ENCODE measurements at regions not wholly inside any gene's neighbourhood (a gene's known extent, or its start where the extent isn't known, plus 50 kb on each side); places are given as distances from the start of the nearest gene placed in this dataset.

- Mint-ChIP-seq H3K4me3 (no peak overlapping the region; a peak in 1 of 5 replicates), H3K9me3 (peaks cover 11 to 14% of the 10 kb centered on the region in 2 experiments), H3K27ac (no peak overlapping the region; a peak in 1 of 7 replicates), H3K36me3 (ENCODE audit: insufficient read depth in 1 of 3, low read depth in 3 of 3) (peaks cover 7 to 10% (median 8%) of the 10 kb centered on the region in 3 experiments), H3K27me3 (ENCODE audit: low read depth) (peaks cover 9% of the 10 kb centered on the region; the same call in 1 of the 2 replicates), H3K4me1 (peaks cover 17% of the 10 kb centered on the region in 2 experiments)
- no peak for TF ChIP-seq CTCF (conservative IDR thresholded peaks at IDR 0.05)
- no peak overlapping the region for H3K23ac ChIP-seq (ENCODE audit: insufficient read length, low read depth, low read length)
- H4K5ac ChIP-seq (ENCODE audit: insufficient read length, low read depth, low read length), result no peak overlapping the region
- no peak overlapping the region for H2BK5ac ChIP-seq (ENCODE audit: insufficient read length, low read length)
- no peak overlapping the region for H4K91ac ChIP-seq (ENCODE audit: insufficient read length, low read depth, low read length)
- H3K18ac ChIP-seq (ENCODE audit: insufficient read length, low read depth, low read length), result no peak overlapping the region
- no peaks in the 10 kb centered on the region for H3K79me2 ChIP-seq (ENCODE audit: insufficient read depth, low read length)
- H3K9ac ChIP-seq (ENCODE audit: extremely low read depth, insufficient read length, low read length), result no peak overlapping the region
- WGBS (ENCODE audit: extremely low coverage, insufficient read length, low lambda C conversion rate), result no CpG with 5 or more reads among the region's 14 CpGs
- H3T11ph ChIP-seq (ENCODE audit: low read length), result no peak overlapping the region
- H3K14ac ChIP-seq (ENCODE audit: insufficient read depth, low read length), result no peak overlapping the region; the same call in 1 of the 2 replicates
- no peak overlapping the region for H2AK5ac ChIP-seq (ENCODE audit: insufficient read length, low read length)
- no peak overlapping the region for H2BK15ac ChIP-seq (ENCODE audit: low read depth, low read length)
- no peak overlapping the region for H3K4ac ChIP-seq (ENCODE audit: low read depth, low read length)
- no peaks in the 10 kb centered on the region for H3K23me2 ChIP-seq (ENCODE audit: insufficient read length, low read depth, low read length, poor library complexity, severe bottlenecking)
- no peak overlapping the region for H3K27ac ChIP-seq (ENCODE audit: insufficient read length, low read depth, low read length)
- H3K9me3 ChIP-seq (ENCODE audit: control insufficient read depth, low read depth, low read length), result peaks cover 9% of the 10 kb centered on the region
- no peak overlapping the region for H3K56ac ChIP-seq (ENCODE audit: insufficient read length, low read depth, low read length)
- no peak overlapping the region for H2BK120ac ChIP-seq (ENCODE audit: low read depth, low read length, poor library complexity, severe bottlenecking)
- H2BK12ac ChIP-seq (ENCODE audit: insufficient read length, low read depth, low read length), result no peak overlapping the region
- DNase-seq, result no peak
- no peak overlapping the region for H2BK20ac ChIP-seq (ENCODE audit: low read depth, low read length, poor library complexity, severe bottlenecking)
- H4K20me1 ChIP-seq (ENCODE audit: control insufficient read depth, insufficient read depth, insufficient read length), result no peaks in the 10 kb centered on the region
- H3K4me2 ChIP-seq (ENCODE audit: insufficient read depth, insufficient read length, low read length), result no peak overlapping the region
- H3K27me3 ChIP-seq (ENCODE audit: insufficient read depth, low read length), result no peaks in the 10 kb centered on the region
- H3K4me1 ChIP-seq (ENCODE audit: insufficient read depth, low read length), result peaks cover 3% of the 10 kb centered on the region; the same call in 1 of the 2 replicates
- H2AFZ ChIP-seq (ENCODE audit: low read length), result no peak overlapping the region
- H3K79me1 ChIP-seq (ENCODE audit: insufficient read depth, low read depth, low read length, poor library complexity, severe bottlenecking), result no peaks in the 10 kb centered on the region
- no peak overlapping the region for H4K8ac ChIP-seq (replicated peaks; ENCODE audit: insufficient read length, low read depth, low read length)
These were observed 77.6 kb upstream of the GSE1 start for GRCh38 chr16:85535352-85536072.

Measured in H9 (cell line).